AG20443 (cell line): ENCODE measurements at regions not wholly inside any gene's neighbourhood (a gene's known extent, or its start where the extent isn't known, plus 50 kb on each side); places are given as distances from the start of the nearest gene placed in this dataset.
"Not testable (repeated sequence)": the region's sequence is repeated elsewhere in the genome, so short reads cannot be mapped to it uniquely, and the experiment has no call there.

Experiments
- DNase-seq: peaks from one replicate; pipeline ENCODE4 v3.0.0; 2012; ENCODE audit warnings: low spot score, mixed read lengths

- no peak for DNase-seq
Measured at GRCh38 chr6:169144356-169144755, 109.3 kb downstream of the THBS2 start.

- no peak for DNase-seq
Measured at GRCh38 chr6:169142538-169142844, 111.2 kb downstream of the THBS2 start.

GRCh38 chr6:169141671-169142537 is 111.7 kb downstream of the THBS2 start:
- DNase-seq, result peak; percentile 50

- DNase-seq, result no peak
Measured at GRCh38 chr6:169140986-169141495, 112.6 kb downstream of the THBS2 start.

- DNase-seq, result no peak
Measured at GRCh38 chr6:169139179-169139971, 114.3 kb downstream of the THBS2 start.

GRCh38 chr6:169132352-169132940 is 121.2 kb downstream of the THBS2 start:
- no peak for DNase-seq

- DNase-seq, result no peak
Measured at GRCh38 chr6:169131390-169131789, 122.3 kb downstream of the THBS2 start.

- DNase-seq, result no peak
Measured at GRCh38 chr6:169130113-169130512, 123.5 kb downstream of the THBS2 start.

GRCh38 chr6:169121013-169121412 is 132.6 kb downstream of the THBS2 start:
- DNase-seq, result no peak

GRCh38 chr6:169119669-169120068 is 134.0 kb downstream of the THBS2 start:
- no peak for DNase-seq

- no peak for DNase-seq
Measured at GRCh38 chr6:169118346-169118830, 135.3 kb downstream of the THBS2 start.

- DNase-seq, result no peak
Measured at GRCh38 chr6:169117663-169118062, 136.0 kb downstream of the THBS2 start.

GRCh38 chr6:169115632-169116031 is 138.0 kb downstream of the THBS2 start:
- DNase-seq, result no peak

GRCh38 chr6:169114632-169115031 is 139.0 kb downstream of the THBS2 start:
- not testable (repeated sequence) for DNase-seq

- no peak for DNase-seq
Measured at GRCh38 chr6:169112483-169113320, 140.9 kb downstream of the THBS2 start.

GRCh38 chr6:169111203-169111602 is 142.4 kb downstream of the THBS2 start:
- DNase-seq, result no peak

GRCh38 chr6:169109411-169110220 is 144.0 kb downstream of the THBS2 start:
- DNase-seq, result no peak

GRCh38 chr6:169108753-169109152 is 144.9 kb downstream of the THBS2 start:
- DNase-seq, result no peak

GRCh38 chr6:169106176-169106575 is 147.5 kb downstream of the THBS2 start:
- DNase-seq, result no peak

- DNase-seq, result peak; percentile 45
Measured at GRCh38 chr6:169101981-169102380, 151.7 kb downstream of the THBS2 start.
